DMS153 treated with DMSO at 0.1 percent for 48 hours (cell line): ENCODE measurements at regions not wholly inside any gene's neighbourhood (a gene's known extent, or its start where the extent isn't known, plus 50 kb on each side); places are given as distances from the start of the nearest gene placed in this dataset.

ENCODE experiments used
- DNase-seq: peaks from one replicate; lab custom pipeline; 2025; ENCODE audit not compliant: unreplicated experiment; lab: John Stamatoyannopoulos, UW

- no peak for DNase-seq
Measured at GRCh38 chr3:56902468-56903160, 100.9 kb upstream of the ARHGEF3 start.

- no peak for DNase-seq
Measured at GRCh38 chr3:56900801-56901200, 99.1 kb upstream of the ARHGEF3 start.

- no peak for DNase-seq
Measured at GRCh38 chr3:56899851-56900250, 98.1 kb upstream of the ARHGEF3 start.

GRCh38 chr3:56899078-56899477 is 97.3 kb upstream of the ARHGEF3 start:
- DNase-seq, result no peak

GRCh38 chr3:56896357-56896756 is 94.6 kb upstream of the ARHGEF3 start:
- no peak for DNase-seq

GRCh38 chr3:56894881-56895431 is 93.2 kb upstream of the ARHGEF3 start:
- no peak for DNase-seq

- no peak for DNase-seq
Measured at GRCh38 chr3:56890448-56891091, 88.8 kb upstream of the ARHGEF3 start.

- no peak for DNase-seq
Measured at GRCh38 chr3:56889131-56889530, 87.4 kb upstream of the ARHGEF3 start.

- no peak for DNase-seq
Measured at GRCh38 chr3:56887402-56888025, 85.8 kb upstream of the ARHGEF3 start.

GRCh38 chr3:56886314-56886713 is 84.6 kb upstream of the ARHGEF3 start:
- DNase-seq, result no peak

GRCh38 chr3:56885879-56886278 is 84.1 kb upstream of the ARHGEF3 start:
- no peak for DNase-seq

- DNase-seq, result no peak
Measured at GRCh38 chr3:56885453-56885852, 83.7 kb upstream of the ARHGEF3 start.

GRCh38 chr3:56884387-56884786 is 82.6 kb upstream of the ARHGEF3 start:
- DNase-seq, result no peak

GRCh38 chr3:56883828-56884227 is 82.1 kb upstream of the ARHGEF3 start:
- DNase-seq, result no peak

- DNase-seq, result no peak
Measured at GRCh38 chr3:56882896-56883295, 81.1 kb upstream of the ARHGEF3 start.

- DNase-seq, result no peak
Measured at GRCh38 chr3:56881841-56882240, 80.1 kb upstream of the ARHGEF3 start.

- no peak for DNase-seq
Measured at GRCh38 chr3:56880720-56881575, 79.2 kb upstream of the ARHGEF3 start.

GRCh38 chr3:56879436-56880215 is 77.9 kb upstream of the ARHGEF3 start:
- no peak for DNase-seq

- DNase-seq, result no peak
Measured at GRCh38 chr3:56878074-56878473, 76.3 kb upstream of the ARHGEF3 start.

- no peak for DNase-seq
Measured at GRCh38 chr3:56876916-56877315, 75.2 kb upstream of the ARHGEF3 start.
